ENCODE measurements at regions not wholly inside any gene's neighbourhood (a gene's known extent, or its start where the extent isn't known, plus 50 kb on each side); places are given as distances from the start of the nearest gene placed in this dataset.

GRCh38 chr12:24212496-24212895 is 263.0 kb upstream of the SOX5 start:
- Histone ChIP-seq H3K27me3 (no peaks in the 10 kb centered on the region), H3K4me1 (no peaks in the 10 kb centered on the region), H3K9me3 (no peaks in the 10 kb centered on the region), H3K27ac (no peak overlapping the region), H3K36me3 (no peaks in the 10 kb centered on the region), H3K4me3 (no peak overlapping the region)
- DNase-seq (ENCODE audit: low spot score in 2 of 2) = no peak
- intact Hi-C loops (cut with DNase I) = no loop called here
- TF ChIP-seq, protein P1, sequence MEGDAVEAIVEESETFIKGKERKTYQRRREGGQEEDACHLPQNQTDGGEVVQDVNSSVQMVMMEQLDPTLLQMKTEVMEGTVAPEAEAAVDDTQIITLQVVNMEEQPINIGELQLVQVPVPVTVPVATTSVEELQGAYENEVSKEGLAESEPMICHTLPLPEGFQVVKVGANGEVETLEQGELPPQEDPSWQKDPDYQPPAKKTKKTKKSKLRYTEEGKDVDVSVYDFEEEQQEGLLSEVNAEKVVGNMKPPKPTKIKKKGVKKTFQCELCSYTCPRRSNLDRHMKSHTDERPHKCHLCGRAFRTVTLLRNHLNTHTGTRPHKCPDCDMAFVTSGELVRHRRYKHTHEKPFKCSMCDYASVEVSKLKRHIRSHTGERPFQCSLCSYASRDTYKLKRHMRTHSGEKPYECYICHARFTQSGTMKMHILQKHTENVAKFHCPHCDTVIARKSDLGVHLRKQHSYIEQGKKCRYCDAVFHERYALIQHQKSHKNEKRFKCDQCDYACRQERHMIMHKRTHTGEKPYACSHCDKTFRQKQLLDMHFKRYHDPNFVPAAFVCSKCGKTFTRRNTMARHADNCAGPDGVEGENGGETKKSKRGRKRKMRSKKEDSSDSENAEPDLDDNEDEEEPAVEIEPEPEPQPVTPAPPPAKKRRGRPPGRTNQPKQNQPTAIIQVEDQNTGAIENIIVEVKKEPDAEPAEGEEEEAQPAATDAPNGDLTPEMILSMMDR (IDR thresholded peaks at IDR 0.05) = no peak

DNA sequence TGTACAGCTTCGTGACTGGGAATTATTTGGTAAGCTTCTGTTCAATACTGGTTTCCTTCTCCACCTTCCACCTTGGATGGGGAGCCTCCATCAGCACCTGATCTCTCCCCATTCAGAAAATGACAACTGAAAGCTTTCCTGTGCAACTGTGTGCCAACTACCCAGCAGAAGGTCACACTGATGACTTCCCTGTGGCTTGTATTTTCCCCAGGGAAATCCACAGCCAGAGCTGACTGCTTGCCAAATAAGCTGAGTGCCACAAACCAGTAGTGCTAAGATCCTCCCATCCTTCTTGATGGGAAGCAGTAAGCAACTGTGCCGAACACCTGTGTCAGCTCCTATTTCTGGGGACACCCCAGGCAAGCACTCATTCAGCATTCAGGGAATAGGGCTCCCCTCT is 257.2 kb upstream of the SOX5 start:
- no peaks in the 10 kb centered on the region for H3K27me3 ChIP-seq
- intact Hi-C loops (cut with DNase I) = no loop called here
- TF ChIP-seq, protein P1 (IDR thresholded peaks at IDR 0.05) = no peak
- no peaks in the 10 kb centered on the region for H3K4me1 ChIP-seq
- H3K4me3 ChIP-seq = no peak overlapping the region
- no peaks in the 10 kb centered on the region for H3K36me3 ChIP-seq
- H3K27ac ChIP-seq = no peak overlapping the region
- no peaks in the 10 kb centered on the region for H3K9me3 ChIP-seq
- no peak for DNase-seq (ENCODE audit: low spot score in 2 of 2)

DNA sequence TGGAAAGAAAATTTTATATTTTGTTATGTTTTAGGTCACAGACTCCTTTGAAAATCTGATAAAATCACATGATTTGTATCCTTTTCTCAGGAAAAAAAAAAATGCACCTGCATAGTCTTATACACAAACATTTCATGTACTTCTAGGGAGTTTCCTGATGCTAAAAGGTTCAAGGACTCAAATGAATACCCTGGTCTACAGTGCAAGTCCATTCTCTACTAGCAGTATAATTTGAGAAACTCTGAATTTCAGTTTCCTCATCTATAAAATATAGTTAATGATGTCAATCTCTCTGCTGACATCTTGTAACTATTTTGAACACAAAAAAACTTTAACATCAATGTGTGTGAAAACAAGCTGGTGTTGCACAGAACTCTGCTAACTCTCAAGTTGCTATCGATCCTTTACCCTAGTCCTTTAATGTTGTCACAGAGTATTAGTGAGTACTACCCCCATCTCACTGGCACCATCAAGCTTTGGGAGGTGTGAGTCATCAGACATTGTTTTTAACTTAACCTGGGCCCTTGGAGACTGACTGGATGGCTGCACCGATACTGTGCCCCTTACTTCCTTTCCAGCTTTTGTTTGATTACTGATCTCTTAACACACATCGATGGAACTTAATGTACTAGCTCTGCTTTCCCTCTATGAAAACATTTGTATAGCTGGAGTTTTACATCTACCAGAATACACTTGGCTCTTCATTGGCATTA is 251.9 kb upstream of the SOX5 start:
- intact Hi-C loops (cut with DNase I) = no loop called here

GRCh38 chr12:24200010-24200409 is 250.5 kb upstream of the SOX5 start:
- Histone ChIP-seq H3K27me3 (no peaks in the 10 kb centered on the region), H3K4me1 (peaks cover 0 to 12% of the 10 kb centered on the region in 2 donors), H3K27ac (no peak overlapping the region), H3K9me3 (no peaks in the 10 kb centered on the region), H3K4me3 (no peak overlapping the region), H3K36me3 (no peaks in the 10 kb centered on the region)
- TF ChIP-seq, protein P1 (IDR thresholded peaks at IDR 0.05) = no peak
- intact Hi-C loops (cut with DNase I) = no loop called here
- no peak for DNase-seq (ENCODE audit: low spot score in 2 of 2)

More for the DNA sequence above, 251.9 kb upstream of the SOX5 start:
- TF ChIP-seq, protein P1 (IDR thresholded peaks at IDR 0.05) = no peak
- no peaks in the 10 kb centered on the region for H3K27me3 ChIP-seq
- H3K4me3 ChIP-seq = no peak overlapping the region
- no peak for DNase-seq (ENCODE audit: low spot score in 2 of 2)
- no peaks in the 10 kb centered on the region for H3K36me3 ChIP-seq
- peaks cover 0 to 12% of the 10 kb centered on the region in 2 donors for H3K4me1 ChIP-seq
- H3K9me3 ChIP-seq = no peaks in the 10 kb centered on the region
- H3K27ac ChIP-seq = no peak overlapping the region

DNA sequence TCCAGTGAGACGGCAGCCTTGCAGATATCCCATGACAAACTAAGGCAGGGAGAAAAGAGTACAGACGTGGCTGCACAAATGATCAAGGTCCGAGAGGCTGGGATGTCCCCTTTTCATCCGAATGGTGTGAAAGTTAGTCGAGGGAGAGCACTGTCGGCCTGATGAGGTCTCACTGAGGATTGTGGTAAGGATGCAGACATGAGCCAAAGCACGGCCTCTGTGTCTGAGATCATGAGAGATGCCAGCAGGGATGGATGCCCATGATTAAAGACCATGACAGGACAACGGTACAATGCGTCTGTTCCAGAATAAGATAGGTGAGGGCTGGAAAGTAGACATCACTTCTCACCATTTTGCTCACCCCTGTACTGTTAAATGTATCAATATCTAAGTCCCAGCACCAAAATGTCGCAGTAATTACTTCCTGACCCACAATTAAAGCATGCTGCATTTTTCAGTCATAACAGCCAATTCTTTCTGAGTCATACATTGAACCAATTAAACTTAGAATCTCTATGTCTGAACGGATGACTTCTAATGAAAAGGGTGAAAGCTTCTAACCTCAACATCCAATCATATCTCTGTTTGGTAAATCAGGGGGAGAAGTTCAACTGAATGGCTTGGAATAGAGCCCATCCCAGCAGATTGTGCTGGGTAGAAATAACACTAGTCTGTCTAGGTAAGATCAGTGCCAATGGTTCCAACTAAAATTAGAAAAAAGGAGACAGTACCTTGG is 249.6 kb upstream of the SOX5 start:
- peaks cover 0 to 12% of the 10 kb centered on the region in 2 donors for H3K4me1 ChIP-seq
- H3K36me3 ChIP-seq = no peaks in the 10 kb centered on the region
- TF ChIP-seq, protein P1 (IDR thresholded peaks at IDR 0.05) = no peak
- no peak for DNase-seq (ENCODE audit: low spot score in 2 of 2)
- H3K27me3 ChIP-seq = no peaks in the 10 kb centered on the region
- H3K27ac ChIP-seq = no peak overlapping the region
- intact Hi-C loops (cut with DNase I) = no loop called here
- no peaks in the 10 kb centered on the region for H3K9me3 ChIP-seq
- no peak overlapping the region for H3K4me3 ChIP-seq

All from ascending aorta (tissue), 2 donors.